Upper lobe of right lung (tissue), 1 donor: ENCODE measurements at regions not wholly inside any gene's neighbourhood (a gene's known extent, or its start where the extent isn't known, plus 50 kb on each side); places are given as distances from the start of the nearest gene placed in this dataset.

Experiments
- ATAC-seq: fragments of 200-7000 bp; cut with Tn5 transposase; one replicate; pipeline ENCODE4 v1.9.1; 2020; ENCODE audit warnings: mild to moderate bottlenecking, moderate library complexity
- DNase-seq: peaks from one replicate; pipeline ENCODE4 v3.0.0-alpha.2; 2020
- H3K27ac ChIP-seq: fragments of 200-600 bp; one replicate; pipeline ENCODE4 v1.8.0; 2022
- H3K27me3 ChIP-seq: fragments of 200-600 bp; one replicate; pipeline ENCODE4 v1.8.0; 2022; ENCODE audit warnings: mild to moderate bottlenecking
- H3K36me3 ChIP-seq: fragments of 200-600 bp; one replicate; pipeline ENCODE4 v1.8.0; 2022
- H3K4me1 ChIP-seq: fragments of 200-600 bp; one replicate; pipeline ENCODE4 v1.8.0; 2022
- H3K4me3 ChIP-seq: fragments of 200-600 bp; one replicate; pipeline ENCODE4 v1.8.0; 2022; ENCODE audit warnings: mild to moderate bottlenecking
- H3K9me3 ChIP-seq: fragments of 200-600 bp; one replicate; pipeline ENCODE4 v1.8.0; 2022
- intact Hi-C: fragments of 100-400 bp; cut with DNase I; formaldehyde crosslinking; loops from one replicate; pipeline ENCODE4 v1.11.0; 2022
- TF ChIP-seq, protein P1 (sequence below): fragments of 200-600 bp; IDR thresholded peaks from one replicate; pipeline ENCODE4 v1.8.0; 2022; ENCODE audit warnings: antibody characterized with exemption
- donor health status: DM: no; HTN: yes; CAD: no; lungs with severe emphysema.

DNA sequence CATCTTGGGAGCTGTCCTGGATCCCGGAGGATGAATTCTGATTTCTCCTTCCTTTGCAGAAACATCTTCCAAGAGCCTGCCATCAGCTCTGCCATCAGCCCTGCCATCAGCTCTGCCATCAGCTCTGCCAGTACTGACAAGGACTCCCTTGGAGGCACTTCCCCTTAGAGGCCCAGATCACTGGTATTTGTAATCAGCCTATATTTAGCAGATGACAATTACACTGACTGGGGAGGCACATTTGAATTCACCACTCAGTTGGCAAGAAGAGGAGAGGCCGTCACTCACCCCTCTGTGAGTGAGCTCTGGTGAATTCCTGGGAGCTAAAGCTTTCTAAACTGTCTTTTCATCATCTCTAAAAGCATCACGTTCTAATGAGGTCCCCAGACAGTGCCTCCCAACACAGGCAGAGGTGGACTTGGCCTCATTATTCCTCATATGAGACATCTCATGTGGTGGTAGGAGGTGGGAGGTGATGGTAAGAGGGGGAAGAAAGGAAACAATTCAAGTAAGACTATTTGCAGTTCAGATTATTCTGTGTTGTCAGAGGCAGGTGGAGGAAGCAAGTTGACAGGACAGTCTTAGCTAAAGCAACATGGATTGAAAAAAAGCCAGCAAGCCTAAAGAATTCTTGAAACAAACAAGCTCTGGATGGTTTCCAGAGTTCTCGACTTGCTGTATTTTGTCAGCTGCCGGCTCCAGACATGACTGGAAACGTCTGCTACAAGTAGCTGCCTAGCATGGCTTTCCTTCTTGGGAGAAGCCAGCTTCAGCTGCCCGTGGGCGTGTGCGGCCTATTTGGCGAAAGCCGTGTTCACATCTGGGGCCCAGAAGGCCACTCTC is 771.7 kb downstream of the TBC1D22A start:
- Histone ChIP-seq H3K27ac (peak overlapping the region; percentile 36), H3K27me3 (peaks cover 8% of the 10 kb centered on the region), H3K4me1 (no peaks in the 10 kb centered on the region), H3K4me3 (no peak overlapping the region), H3K9me3 (no peaks in the 10 kb centered on the region), H3K36me3 (no peaks in the 10 kb centered on the region)
- DNase-seq (no peak), ATAC-seq (no peak)
- TF ChIP-seq, protein P1, sequence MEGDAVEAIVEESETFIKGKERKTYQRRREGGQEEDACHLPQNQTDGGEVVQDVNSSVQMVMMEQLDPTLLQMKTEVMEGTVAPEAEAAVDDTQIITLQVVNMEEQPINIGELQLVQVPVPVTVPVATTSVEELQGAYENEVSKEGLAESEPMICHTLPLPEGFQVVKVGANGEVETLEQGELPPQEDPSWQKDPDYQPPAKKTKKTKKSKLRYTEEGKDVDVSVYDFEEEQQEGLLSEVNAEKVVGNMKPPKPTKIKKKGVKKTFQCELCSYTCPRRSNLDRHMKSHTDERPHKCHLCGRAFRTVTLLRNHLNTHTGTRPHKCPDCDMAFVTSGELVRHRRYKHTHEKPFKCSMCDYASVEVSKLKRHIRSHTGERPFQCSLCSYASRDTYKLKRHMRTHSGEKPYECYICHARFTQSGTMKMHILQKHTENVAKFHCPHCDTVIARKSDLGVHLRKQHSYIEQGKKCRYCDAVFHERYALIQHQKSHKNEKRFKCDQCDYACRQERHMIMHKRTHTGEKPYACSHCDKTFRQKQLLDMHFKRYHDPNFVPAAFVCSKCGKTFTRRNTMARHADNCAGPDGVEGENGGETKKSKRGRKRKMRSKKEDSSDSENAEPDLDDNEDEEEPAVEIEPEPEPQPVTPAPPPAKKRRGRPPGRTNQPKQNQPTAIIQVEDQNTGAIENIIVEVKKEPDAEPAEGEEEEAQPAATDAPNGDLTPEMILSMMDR, result no peak
- intact Hi-C loops, result no loop called here

DNA sequence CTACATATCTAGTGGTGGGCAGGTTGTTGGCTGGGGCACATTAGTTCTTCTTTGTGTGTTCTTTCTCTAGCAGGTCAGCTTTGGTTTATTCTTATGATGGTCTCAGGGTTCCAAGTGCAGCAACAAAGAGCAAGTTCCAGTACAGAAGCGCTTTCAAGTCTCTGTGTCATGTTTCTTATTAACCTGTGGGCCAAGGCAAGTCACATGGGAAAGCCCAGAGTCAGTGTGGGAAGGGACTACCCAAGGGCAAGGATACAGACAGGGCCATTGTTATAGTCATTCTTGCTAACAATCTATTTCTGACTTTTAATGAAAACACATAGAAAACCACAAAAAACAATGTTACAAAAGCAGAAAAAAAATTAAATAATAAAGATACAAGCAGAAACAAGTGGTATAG is 754.6 kb downstream of the TBC1D22A start:
- Histone ChIP-seq H3K4me3 (no peak overlapping the region), H3K27me3 (peaks cover 20% of the 10 kb centered on the region), H3K9me3 (no peaks in the 10 kb centered on the region), H3K27ac (no peak overlapping the region), H3K36me3 (no peaks in the 10 kb centered on the region), H3K4me1 (no peaks in the 10 kb centered on the region)
- DNase-seq, result no peak
- TF ChIP-seq, protein P1, result no peak
- ATAC-seq, result no peak
- intact Hi-C loops, result no loop called here

DNA sequence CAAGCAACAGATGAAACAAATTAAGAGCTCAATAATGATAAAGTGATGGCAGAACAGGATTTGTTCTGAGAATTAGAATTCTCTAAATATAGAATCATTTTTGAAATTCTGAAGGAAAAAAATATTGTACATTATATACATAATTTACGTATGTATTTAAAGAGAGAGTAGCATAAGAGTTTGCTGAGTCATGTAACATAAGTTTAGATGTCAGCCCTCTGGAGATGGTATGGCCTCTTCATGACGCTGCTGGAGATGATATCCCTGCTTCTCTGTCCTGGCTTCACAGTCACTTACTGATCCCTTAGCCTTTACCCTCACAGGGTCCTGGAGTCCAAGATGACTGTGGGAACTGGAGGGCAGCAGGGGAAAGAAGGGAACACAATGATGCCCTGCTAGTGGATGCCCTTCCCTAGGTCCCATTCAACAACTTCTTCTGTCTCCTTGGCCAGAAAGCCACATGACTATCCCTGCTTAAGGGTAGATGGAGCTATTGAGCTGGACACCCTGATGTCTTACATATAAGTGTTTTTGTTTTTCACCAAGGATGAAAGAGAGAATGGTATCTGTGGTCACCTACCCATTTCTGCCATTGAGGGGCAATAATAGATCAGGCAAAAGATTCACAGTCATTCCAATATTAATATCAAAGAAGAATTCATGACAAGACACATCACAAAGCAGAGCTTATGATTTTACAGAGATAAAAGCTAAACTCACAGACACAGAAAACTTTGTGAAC is 753.1 kb downstream of the TBC1D22A start:
- ATAC-seq, result no peak
- intact Hi-C loops, result no loop called here
- DNase-seq, result no peak

DNA sequence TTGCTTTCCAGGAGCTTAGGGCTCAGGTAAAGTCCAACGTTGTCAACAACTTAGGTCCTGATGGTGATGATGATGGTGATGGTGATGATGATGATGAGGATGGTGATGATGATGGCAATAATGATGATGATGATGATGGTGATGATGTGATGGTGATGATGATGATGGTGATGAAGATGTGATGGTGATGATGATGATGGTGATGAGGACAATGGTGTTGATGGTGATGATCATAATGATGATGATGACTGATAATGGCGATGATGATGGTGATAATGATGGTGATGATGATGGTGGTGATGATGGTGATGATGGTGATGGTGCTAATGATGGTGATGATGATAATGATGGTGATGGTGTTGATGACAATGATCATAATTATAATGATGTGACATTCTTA is 750.2 kb downstream of the TBC1D22A start:
- H3K36me3 ChIP-seq, result no peaks in the 10 kb centered on the region
- TF ChIP-seq, protein P1, result no peak
- intact Hi-C loops, result no loop called here
- H3K27me3 ChIP-seq, result peaks cover 7% of the 10 kb centered on the region
- no peak overlapping the region for H3K27ac ChIP-seq
- DNase-seq, result no peak
- H3K4me3 ChIP-seq, result no peak overlapping the region
- no peaks in the 10 kb centered on the region for H3K4me1 ChIP-seq
- ATAC-seq, result no peak
- H3K9me3 ChIP-seq, result no peaks in the 10 kb centered on the region

More for the DNA sequence above, 753.1 kb downstream of the TBC1D22A start:
- TF ChIP-seq, protein P1, result no peak
- Histone ChIP-seq H3K36me3 (no peaks in the 10 kb centered on the region), H3K9me3 (no peaks in the 10 kb centered on the region), H3K27ac (no peak overlapping the region), H3K4me1 (no peaks in the 10 kb centered on the region), H3K27me3 (peaks cover 18% of the 10 kb centered on the region), H3K4me3 (no peak overlapping the region)

DNA sequence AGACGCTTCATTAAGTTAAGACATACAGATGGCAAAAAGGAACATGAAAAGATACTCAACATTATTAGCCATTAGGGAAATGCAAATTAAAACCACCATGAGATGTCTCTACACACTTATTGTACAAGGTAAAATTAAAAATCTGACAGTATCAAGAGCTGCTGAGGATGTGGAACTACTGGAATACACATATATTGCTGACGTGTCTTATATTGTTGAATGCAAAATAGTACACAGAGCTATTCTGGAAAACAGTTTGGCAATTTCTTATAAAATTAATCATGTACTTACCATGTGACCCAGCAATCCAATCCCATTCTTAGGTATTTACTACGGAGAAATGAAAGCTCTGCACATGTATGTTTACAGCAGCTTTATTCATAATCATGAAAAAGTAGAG is 742.5 kb downstream of the TBC1D22A start:
- ATAC-seq, result no peak
- no peak for DNase-seq
- intact Hi-C loops, result no loop called here
- no peaks in the 10 kb centered on the region for H3K4me1 ChIP-seq
- no peaks in the 10 kb centered on the region for H3K36me3 ChIP-seq
- H3K27me3 ChIP-seq, result peaks cover 5% of the 10 kb centered on the region
- H3K4me3 ChIP-seq, result no peak overlapping the region
- H3K9me3 ChIP-seq, result no peaks in the 10 kb centered on the region
- TF ChIP-seq, protein P1, result no peak
- no peak overlapping the region for H3K27ac ChIP-seq
